Mammary epithelial cell (primary cell): ENCODE measurements at regions not wholly inside any gene's neighbourhood (a gene's known extent, or its start where the extent isn't known, plus 50 kb on each side); places are given as distances from the start of the nearest gene placed in this dataset.

Experiments
- EZH2 ChIP-seq: IDR thresholded peaks from 2 replicates; pipeline ENCODE4 v1.6.1; 2012; ENCODE audit warnings: low read length, inconsistent platforms, borderline replicate concordance
- TF ChIP-seq, protein P1 (sequence below), 2 donors: IDR thresholded peaks in 1 of 2; conservative IDR thresholded peaks in 1 of 2; 2 replicates each; pipeline ENCODE4 v1.5.1; 2011 to 2012; ENCODE audit warnings: inconsistent platforms in 2 of 2, low read length in 2 of 2, mild to moderate bottlenecking in 2 of 2, control low read depth in 1 of 2, low read depth in 1 of 2; ENCODE audit not compliant: insufficient read depth in 1 of 2; ENCODE audit errors: extremely low read depth in 1 of 2

DNA sequence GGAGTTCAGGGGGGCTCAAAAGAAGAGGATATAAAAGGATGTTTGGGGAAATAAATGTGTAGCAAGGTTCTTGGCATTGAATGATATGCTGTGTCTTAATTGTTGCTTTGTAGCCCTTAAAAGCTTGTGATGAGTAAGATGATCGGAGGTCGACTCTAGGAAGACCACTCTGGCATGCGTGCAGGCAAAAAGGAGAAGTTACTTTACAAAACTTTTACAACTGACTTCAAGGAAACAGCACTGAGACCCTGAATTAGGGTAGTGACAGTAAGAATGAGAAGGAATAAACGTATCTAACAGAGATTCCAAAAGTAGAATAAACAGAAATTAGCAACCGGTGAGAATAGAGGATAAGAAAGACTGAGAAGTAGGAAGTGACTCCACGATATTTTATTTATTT is 228.7 kb upstream of the TANK start:
- TF ChIP-seq, protein P1, sequence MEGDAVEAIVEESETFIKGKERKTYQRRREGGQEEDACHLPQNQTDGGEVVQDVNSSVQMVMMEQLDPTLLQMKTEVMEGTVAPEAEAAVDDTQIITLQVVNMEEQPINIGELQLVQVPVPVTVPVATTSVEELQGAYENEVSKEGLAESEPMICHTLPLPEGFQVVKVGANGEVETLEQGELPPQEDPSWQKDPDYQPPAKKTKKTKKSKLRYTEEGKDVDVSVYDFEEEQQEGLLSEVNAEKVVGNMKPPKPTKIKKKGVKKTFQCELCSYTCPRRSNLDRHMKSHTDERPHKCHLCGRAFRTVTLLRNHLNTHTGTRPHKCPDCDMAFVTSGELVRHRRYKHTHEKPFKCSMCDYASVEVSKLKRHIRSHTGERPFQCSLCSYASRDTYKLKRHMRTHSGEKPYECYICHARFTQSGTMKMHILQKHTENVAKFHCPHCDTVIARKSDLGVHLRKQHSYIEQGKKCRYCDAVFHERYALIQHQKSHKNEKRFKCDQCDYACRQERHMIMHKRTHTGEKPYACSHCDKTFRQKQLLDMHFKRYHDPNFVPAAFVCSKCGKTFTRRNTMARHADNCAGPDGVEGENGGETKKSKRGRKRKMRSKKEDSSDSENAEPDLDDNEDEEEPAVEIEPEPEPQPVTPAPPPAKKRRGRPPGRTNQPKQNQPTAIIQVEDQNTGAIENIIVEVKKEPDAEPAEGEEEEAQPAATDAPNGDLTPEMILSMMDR (conservative IDR thresholded peaks at IDR 0.05 in 1 of 2, IDR thresholded peaks at IDR 0.05 in 1 of 2; ENCODE audit: extremely low read depth in 1 of 2, insufficient read depth in 1 of 2, low read depth in 1 of 2, low read length in 2 of 2), result no peak
- TF ChIP-seq EZH2, result no peak
